ENCODE measurements at regions not wholly inside any gene's neighbourhood (a gene's known extent, or its start where the extent isn't known, plus 50 kb on each side); places are given as distances from the start of the nearest gene placed in this dataset.

DNA sequence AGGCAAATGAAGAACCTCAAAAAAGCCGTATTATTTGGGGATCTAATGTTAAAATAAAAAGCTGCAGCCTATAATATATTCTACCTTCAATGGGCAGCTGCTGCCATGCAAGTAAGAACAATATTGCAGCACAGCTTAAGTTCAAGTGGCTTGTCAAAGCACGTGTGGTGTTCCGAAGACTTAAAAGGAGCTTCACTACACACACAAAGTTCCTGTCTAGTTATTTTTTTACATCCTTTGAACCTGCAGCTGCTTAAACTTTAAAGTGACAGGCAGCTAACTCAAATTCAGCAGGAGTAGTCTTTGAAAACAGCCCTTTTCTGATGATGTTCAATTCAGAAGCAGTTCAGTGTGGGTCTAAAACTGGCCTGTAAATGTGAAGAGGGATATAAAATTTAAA lies 85.8 kb upstream of the XIRP2 start:
- no peak overlapping the region for H3K27ac ChIP-seq (ENCODE audit: insufficient read depth, low read length)
- H3K27me3 ChIP-seq (ENCODE audit: control insufficient read depth, insufficient read depth, low read length) = no peaks in the 10 kb centered on the region
- 0 out of 2 replicates have a peak, but pooled peaks cover 2% of the 10 kb centered on the region for H3K4me1 ChIP-seq (ENCODE audit: control insufficient read depth, insufficient read depth, low read length)
- CTCF ChIA-PET = no interaction called here
- H3K9me1 ChIP-seq (ENCODE audit: insufficient read depth, low read length) = no peaks in the 10 kb centered on the region
- no peak overlapping the region for H4K8ac ChIP-seq (ENCODE audit: low read depth in 2 of 2, low read length in 2 of 2)
- H3K4me2 ChIP-seq (ENCODE audit: low read depth, low read length) = no peak overlapping the region
- H3K14ac ChIP-seq (replicated peaks; ENCODE audit: low read depth, low read length) = no peak overlapping the region
- H4K5ac ChIP-seq (ENCODE audit: low read depth, low read length) = no peak overlapping the region
- H3K36me3 ChIP-seq (ENCODE audit: control insufficient read depth, insufficient read depth, low read length) = no peaks in the 10 kb centered on the region
- H2BK120ac ChIP-seq (ENCODE audit: low read depth, low read length) = no peak overlapping the region
- H2BK15ac ChIP-seq (ENCODE audit: low read depth, low read length) = no peak overlapping the region
- DNase-seq = no peak
- no peak overlapping the region for H3K4me3 ChIP-seq (ENCODE audit: insufficient read depth, low read depth, low read length)
- BruUV-seq (replicated peaks) = no TSS peak
- H3K56ac ChIP-seq (ENCODE audit: extremely low read depth, insufficient read depth, low read length) = no peak overlapping the region
- H2AFZ ChIP-seq (replicated peaks; ENCODE audit: low read length, poor library complexity) = no peak overlapping the region
- no peaks in the 10 kb centered on the region for H3K79me1 ChIP-seq (ENCODE audit: low read depth in 1 of 2, low read length in 2 of 2)
- no peak for ATAC-seq (ENCODE audit: low read depth)
- no peak overlapping the region for H2BK20ac ChIP-seq (ENCODE audit: low read depth, low read length)
- H4K91ac ChIP-seq (ENCODE audit: insufficient read depth, low read depth, low read length) = no peak overlapping the region
- H3K9me3 ChIP-seq (ENCODE audit: control insufficient read depth, insufficient read depth, low read length) = no peaks in the 10 kb centered on the region; the same call in 1 of the 2 replicates
- H3K4ac ChIP-seq (ENCODE audit: low read depth, low read length) = no peak overlapping the region
- H3K9ac ChIP-seq (ENCODE audit: low read depth, low read length) = no peak overlapping the region
- POLR2A ChIA-PET (ENCODE audit: unreplicated experiment) = no interaction called here
- intact Hi-C loops (cut with micrococcal nuclease) = no loop called here
- H2BK5ac ChIP-seq (ENCODE audit: low read depth, low read length, poor library complexity, severe bottlenecking) = no peak overlapping the region
- no peaks in the 10 kb centered on the region for H4K20me1 ChIP-seq (ENCODE audit: insufficient read depth, low read length)
- no peak overlapping the region for H3K18ac ChIP-seq (ENCODE audit: low read depth, low read length)
- TF ChIP-seq CHD1 (IDR thresholded peaks at IDR 0.05; ENCODE audit: low read depth, low read length) (no peak), MXI1 (IDR thresholded peaks at IDR 0.05; ENCODE audit: borderline replicate concordance, low read depth, low read length) (no peak), SMC3 (IDR thresholded peaks at IDR 0.05; ENCODE audit: low read depth, low read length) (no peak), MAFK (IDR thresholded peaks at IDR 0.05; ENCODE audit: low read depth, low read length) (no peak), MAZ (IDR thresholded peaks at IDR 0.05; ENCODE audit: borderline replicate concordance, low read depth, low read length) (no peak), RAD21 (IDR thresholded peaks at IDR 0.05; ENCODE audit: low read length) (no peak), CEBPB (IDR thresholded peaks at IDR 0.05; ENCODE audit: low read depth, low read length) (no peak), RCOR1 (IDR thresholded peaks at IDR 0.05; ENCODE audit: insufficient replicate concordance, low read length) (no peak), BHLHE40 (IDR thresholded peaks at IDR 0.05; ENCODE audit: low read depth, low read length) (no peak), RFX5 (IDR thresholded peaks at IDR 0.05; ENCODE audit: low read depth, low read length) (no peak)
- TF ChIP-seq, protein P1, sequence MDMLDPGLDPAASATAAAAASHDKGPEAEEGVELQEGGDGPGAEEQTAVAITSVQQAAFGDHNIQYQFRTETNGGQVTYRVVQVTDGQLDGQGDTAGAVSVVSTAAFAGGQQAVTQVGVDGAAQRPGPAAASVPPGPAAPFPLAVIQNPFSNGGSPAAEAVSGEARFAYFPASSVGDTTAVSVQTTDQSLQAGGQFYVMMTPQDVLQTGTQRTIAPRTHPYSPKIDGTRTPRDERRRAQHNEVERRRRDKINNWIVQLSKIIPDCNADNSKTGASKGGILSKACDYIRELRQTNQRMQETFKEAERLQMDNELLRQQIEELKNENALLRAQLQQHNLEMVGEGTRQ (IDR thresholded peaks at IDR 0.05; ENCODE audit: low read depth, low read length) = no peak
- TF ChIP-seq, protein P2, sequence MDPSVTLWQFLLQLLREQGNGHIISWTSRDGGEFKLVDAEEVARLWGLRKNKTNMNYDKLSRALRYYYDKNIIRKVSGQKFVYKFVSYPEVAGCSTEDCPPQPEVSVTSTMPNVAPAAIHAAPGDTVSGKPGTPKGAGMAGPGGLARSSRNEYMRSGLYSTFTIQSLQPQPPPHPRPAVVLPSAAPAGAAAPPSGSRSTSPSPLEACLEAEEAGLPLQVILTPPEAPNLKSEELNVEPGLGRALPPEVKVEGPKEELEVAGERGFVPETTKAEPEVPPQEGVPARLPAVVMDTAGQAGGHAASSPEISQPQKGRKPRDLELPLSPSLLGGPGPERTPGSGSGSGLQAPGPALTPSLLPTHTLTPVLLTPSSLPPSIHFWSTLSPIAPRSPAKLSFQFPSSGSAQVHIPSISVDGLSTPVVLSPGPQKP (IDR thresholded peaks at IDR 0.05; ENCODE audit: borderline replicate concordance, low read depth, low read length) = no peak
- in situ Hi-C loops (cut with MboI; ENCODE audit: low sequenced_read_pairs) = no loop called here
- dilution Hi-C loops (cut with HindIII; ENCODE audit: low sequenced_read_pairs, unreplicated experiment) = no loop called here
- H2AK5ac ChIP-seq (ENCODE audit: low read depth, low read length) = no peak overlapping the region
- no peak overlapping the region for H2AK9ac ChIP-seq (replicated peaks; ENCODE audit: low read depth, low read length, poor library complexity)
- no CpG with 5 or more reads among the region's 3 CpGs for WGBS, 2 experiments (ENCODE audit: extremely low coverage in 2 of 2, insufficient read length in 1 of 2)
- no peak overlapping the region for H3K23ac ChIP-seq (ENCODE audit: low read depth, low read length)
